SK-N-SH (cell line): ENCODE measurements at regions not wholly inside any gene's neighbourhood (a gene's known extent, or its start where the extent isn't known, plus 50 kb on each side); places are given as distances from the start of the nearest gene placed in this dataset.

ENCODE experiments used
- CTCF ChIP-seq: fragments of 200-600 bp; sonication (generic); IDR thresholded peaks from 2 replicates; pipeline ENCODE4 v1.6.1; 2017; ENCODE audit warnings: antibody characterized with exemption, mild to moderate bottlenecking, moderate library complexity
- EP300 ChIP-seq, 2 experiments: IDR thresholded peaks; 2 replicates each; pipeline versions ENCODE4 v1.4.0 to v1.6.1; 2012; ENCODE audit warnings: borderline replicate concordance in 1 of 2, low read depth in 1 of 2, low read length in 1 of 2
- EZH2phosphoT487 ChIP-seq: fragments of 200-600 bp; sonication (generic); IDR thresholded peaks from 2 replicates; pipeline ENCODE4 v1.6.1; 2017; ENCODE audit warnings: low read depth, mixed run types, mild to moderate bottlenecking, antibody characterized with exemption, moderate library complexity, borderline replicate concordance
- FOXJ3 ChIP-seq: sonication (generic); formaldehyde crosslinking; IDR thresholded peaks from 2 replicates; pipeline ENCODE4 v1.5.1; 2020; ENCODE audit warnings: mild to moderate bottlenecking, missing genetic modification reagents
- GABPA ChIP-seq: IDR thresholded peaks from 2 replicates; pipeline ENCODE4 v1.4.0; 2012; ENCODE audit warnings: low read depth, mild to moderate bottlenecking
- JUND ChIP-seq: IDR thresholded peaks from 2 replicates; pipeline ENCODE4 v1.4.0; 2012
- MXI1 ChIP-seq: IDR thresholded peaks from 2 replicates; pipeline ENCODE4 v1.6.1; 2012; ENCODE audit warnings: mild to moderate bottlenecking, low read depth, low read length, improper control_type of control experiment
- POLR2AphosphoS5 ChIP-seq: IDR thresholded peaks from 2 replicates; pipeline ENCODE4 v1.6.1; 2012; ENCODE audit warnings: low read depth, low read length
- REST ChIP-seq: IDR thresholded peaks from 2 replicates; pipeline ENCODE4 v1.6.1; 2012; ENCODE audit warnings: mild to moderate bottlenecking, low read depth, low read length, moderate library complexity
- TAF1 ChIP-seq: IDR thresholded peaks from 2 replicates; pipeline ENCODE4 v1.6.1; 2012; ENCODE audit warnings: low read depth, mild to moderate bottlenecking, low read length, moderate library complexity, borderline replicate concordance
- TF ChIP-seq, protein P1 (sequence below): IDR thresholded peaks from 2 replicates; pipeline ENCODE4; 2012
- TF ChIP-seq, protein P2 (sequence below): IDR thresholded peaks from 2 replicates; pipeline ENCODE4 v1.4.0; 2012; ENCODE audit warnings: low read depth, borderline replicate concordance
- TF ChIP-seq, protein P3 (sequence below): fragments of 150-350 bp; IDR thresholded peaks from 2 replicates; pipeline ENCODE4 v1.6.1; 2017; ENCODE audit warnings: antibody characterized with exemption, low read length, low read depth, borderline replicate concordance

DNA sequence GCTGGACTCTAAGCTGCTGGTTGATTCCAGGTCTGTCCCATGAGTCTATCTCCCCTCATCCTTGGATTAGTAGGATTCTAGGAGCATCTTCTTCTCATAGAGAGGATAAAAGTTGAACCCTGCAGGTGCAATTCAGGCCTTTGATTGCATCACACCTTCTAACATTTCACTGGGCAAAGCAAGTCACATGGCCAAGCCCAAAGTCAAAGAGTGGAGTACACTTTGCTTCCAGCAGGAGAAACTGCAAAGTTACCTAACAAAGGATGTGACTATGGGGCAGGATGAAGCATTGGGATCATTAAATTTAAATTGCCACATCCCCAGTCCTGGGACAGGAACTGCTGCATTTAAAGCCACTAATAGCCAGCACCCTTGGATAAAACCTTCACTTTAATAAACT lies 51.0 kb upstream of the EGFLAM start:
- TF ChIP-seq EP300 (IDR thresholded peaks at IDR 0.05; ENCODE audit: borderline replicate concordance in 1 of 2, low read depth in 1 of 2, low read length in 1 of 2) (no peak), CTCF (no peak), REST (no peak), POLR2AphosphoS5 (no peak), MXI1 (no peak), EZH2phosphoT487 (no peak), TAF1 (no peak), GABPA (no peak), JUND (no peak), FOXJ3 (CRISPR knock-in tag) (no peak)
- TF ChIP-seq, protein P1, sequence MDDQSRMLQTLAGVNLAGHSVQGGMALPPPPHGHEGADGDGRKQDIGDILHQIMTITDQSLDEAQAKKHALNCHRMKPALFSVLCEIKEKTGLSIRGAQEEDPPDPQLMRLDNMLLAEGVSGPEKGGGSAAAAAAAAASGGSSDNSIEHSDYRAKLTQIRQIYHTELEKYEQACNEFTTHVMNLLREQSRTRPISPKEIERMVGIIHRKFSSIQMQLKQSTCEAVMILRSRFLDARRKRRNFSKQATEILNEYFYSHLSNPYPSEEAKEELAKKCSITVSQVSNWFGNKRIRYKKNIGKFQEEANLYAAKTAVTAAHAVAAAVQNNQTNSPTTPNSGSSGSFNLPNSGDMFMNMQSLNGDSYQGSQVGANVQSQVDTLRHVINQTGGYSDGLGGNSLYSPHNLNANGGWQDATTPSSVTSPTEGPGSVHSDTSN: no peak
- TF ChIP-seq, protein P2, sequence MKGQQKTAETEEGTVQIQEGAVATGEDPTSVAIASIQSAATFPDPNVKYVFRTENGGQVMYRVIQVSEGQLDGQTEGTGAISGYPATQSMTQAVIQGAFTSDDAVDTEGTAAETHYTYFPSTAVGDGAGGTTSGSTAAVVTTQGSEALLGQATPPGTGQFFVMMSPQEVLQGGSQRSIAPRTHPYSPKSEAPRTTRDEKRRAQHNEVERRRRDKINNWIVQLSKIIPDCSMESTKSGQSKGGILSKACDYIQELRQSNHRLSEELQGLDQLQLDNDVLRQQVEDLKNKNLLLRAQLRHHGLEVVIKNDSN: no peak
- TF ChIP-seq, protein P3, sequence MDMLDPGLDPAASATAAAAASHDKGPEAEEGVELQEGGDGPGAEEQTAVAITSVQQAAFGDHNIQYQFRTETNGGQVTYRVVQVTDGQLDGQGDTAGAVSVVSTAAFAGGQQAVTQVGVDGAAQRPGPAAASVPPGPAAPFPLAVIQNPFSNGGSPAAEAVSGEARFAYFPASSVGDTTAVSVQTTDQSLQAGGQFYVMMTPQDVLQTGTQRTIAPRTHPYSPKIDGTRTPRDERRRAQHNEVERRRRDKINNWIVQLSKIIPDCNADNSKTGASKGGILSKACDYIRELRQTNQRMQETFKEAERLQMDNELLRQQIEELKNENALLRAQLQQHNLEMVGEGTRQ: no peak
